ENCODE measurements at regions not wholly inside any gene's neighbourhood (a gene's known extent, or its start where the extent isn't known, plus 50 kb on each side); places are given as distances from the start of the nearest gene placed in this dataset.

DNA sequence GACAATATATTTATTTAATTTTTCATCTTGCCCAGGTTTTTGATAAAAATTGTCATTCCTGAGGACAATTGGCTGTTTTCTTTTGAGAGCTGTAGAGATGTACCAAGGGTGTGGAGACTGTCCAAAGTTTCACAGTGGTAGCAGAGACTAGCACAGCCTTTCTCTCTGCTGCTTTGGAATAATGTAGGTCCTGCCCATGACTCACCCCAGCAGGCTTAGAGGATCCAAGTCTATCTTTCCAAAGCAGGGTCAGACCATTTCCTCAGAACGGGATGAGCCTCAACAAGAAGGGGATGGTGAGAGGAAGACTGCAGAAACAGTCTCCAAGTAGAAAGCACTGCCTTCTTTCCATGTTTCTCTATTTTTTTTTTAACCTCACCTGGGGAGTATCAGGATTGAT lies 131.5 kb upstream of the RPL34 start:
- H3K9me3 ChIP-seq (replicated peaks; ENCODE audit: control insufficient read depth, insufficient read depth, low read length) = no peaks in the 10 kb centered on the region
- H3K4me1 ChIP-seq (ENCODE audit: control insufficient read depth, extremely low read depth, insufficient read depth, low read length) = no peaks in the 10 kb centered on the region
- H3K79me2 ChIP-seq (ENCODE audit: control insufficient read depth, insufficient read depth, low read length) = no peaks in the 10 kb centered on the region
- POLR2A ChIA-PET = no interaction called here
- no peak overlapping the region for H3K4me2 ChIP-seq (ENCODE audit: insufficient read depth, low read length)
- H3K27me3 ChIP-seq (ENCODE audit: control insufficient read depth in 2 of 2, insufficient read depth in 2 of 2, low read length in 2 of 2) = no peaks in the 10 kb centered on the region
- no TSS peak for BruUV-seq (replicated peaks)
- FAIRE-seq (no peak), DNase-seq (ENCODE audit: low read depth, low spot score) (no peak)
- H3K9me1 ChIP-seq (replicated peaks; ENCODE audit: control insufficient read depth, extremely low read depth, insufficient read depth, low read length) = no peaks in the 10 kb centered on the region
- H3K9ac ChIP-seq (replicated peaks; ENCODE audit: extremely low read depth, insufficient read depth, low read length) = no peak overlapping the region
- no peak overlapping the region for H3K27ac ChIP-seq (ENCODE audit: insufficient read depth, low read depth, low read length)
- intact Hi-C loops (cut with micrococcal nuclease) = no loop called here
- no peaks in the 10 kb centered on the region for H3K36me3 ChIP-seq (ENCODE audit: control insufficient read depth in 2 of 2, extremely low read depth in 1 of 2, insufficient read depth in 2 of 2, low read length in 2 of 2)
- H3K4me3 ChIP-seq (replicated peaks in 1 of 3; ENCODE audit: insufficient read depth in 1 of 3, low read depth in 1 of 3, low read length in 3 of 3) = no peak overlapping the region
- no peaks in the 10 kb centered on the region for H4K20me1 ChIP-seq (replicated peaks; ENCODE audit: control insufficient read depth, extremely low read depth, insufficient read depth, low read length)
- CTCF ChIA-PET = interaction anchor here (1.3 to 1.5 kb wide), 2 partner anchors 8 to 470 kb away, joined by 3 read pairs; no protein-coding TSS in a partner anchor
- dilution Hi-C loops (cut with MboI; ENCODE audit: extremely low pct_ligation_motif_present, low sequenced_read_pairs) = no loop called here
- TF ChIP-seq, protein P1, sequence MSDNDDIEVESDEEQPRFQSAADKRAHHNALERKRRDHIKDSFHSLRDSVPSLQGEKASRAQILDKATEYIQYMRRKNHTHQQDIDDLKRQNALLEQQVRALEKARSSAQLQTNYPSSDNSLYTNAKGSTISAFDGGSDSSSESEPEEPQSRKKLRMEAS (IDR thresholded peaks at IDR 0.05; ENCODE audit: insufficient read depth, insufficient read length) = no peak
- no peak for TF ChIP-seq MYC (IDR thresholded peaks at IDR 0.05; ENCODE audit: low read depth, low read length)
- TF ChIP-seq POLR2A (IDR thresholded peaks at IDR 0.05; ENCODE audit: low read depth, low read length) = no peak
- TF ChIP-seq, protein P2, sequence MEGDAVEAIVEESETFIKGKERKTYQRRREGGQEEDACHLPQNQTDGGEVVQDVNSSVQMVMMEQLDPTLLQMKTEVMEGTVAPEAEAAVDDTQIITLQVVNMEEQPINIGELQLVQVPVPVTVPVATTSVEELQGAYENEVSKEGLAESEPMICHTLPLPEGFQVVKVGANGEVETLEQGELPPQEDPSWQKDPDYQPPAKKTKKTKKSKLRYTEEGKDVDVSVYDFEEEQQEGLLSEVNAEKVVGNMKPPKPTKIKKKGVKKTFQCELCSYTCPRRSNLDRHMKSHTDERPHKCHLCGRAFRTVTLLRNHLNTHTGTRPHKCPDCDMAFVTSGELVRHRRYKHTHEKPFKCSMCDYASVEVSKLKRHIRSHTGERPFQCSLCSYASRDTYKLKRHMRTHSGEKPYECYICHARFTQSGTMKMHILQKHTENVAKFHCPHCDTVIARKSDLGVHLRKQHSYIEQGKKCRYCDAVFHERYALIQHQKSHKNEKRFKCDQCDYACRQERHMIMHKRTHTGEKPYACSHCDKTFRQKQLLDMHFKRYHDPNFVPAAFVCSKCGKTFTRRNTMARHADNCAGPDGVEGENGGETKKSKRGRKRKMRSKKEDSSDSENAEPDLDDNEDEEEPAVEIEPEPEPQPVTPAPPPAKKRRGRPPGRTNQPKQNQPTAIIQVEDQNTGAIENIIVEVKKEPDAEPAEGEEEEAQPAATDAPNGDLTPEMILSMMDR (IDR thresholded peaks at IDR 0.05; ENCODE audit: extremely low read depth in 1 of 2, insufficient read depth in 1 of 2, low read depth in 1 of 2, low read length in 2 of 2) = no peak
- TF ChIP-seq FOS (IDR thresholded peaks at IDR 0.05; ENCODE audit: borderline replicate concordance, insufficient read depth, low read length) = no peak
- no peak for TF ChIP-seq EZH2 (IDR thresholded peaks at IDR 0.05; ENCODE audit: borderline replicate concordance, low read depth, low read length, severe bottlenecking)
- no peak for TF ChIP-seq POLR2AphosphoS5 (IDR thresholded peaks at IDR 0.05; ENCODE audit: insufficient read depth, low read depth, low read length)
- H2AFZ ChIP-seq (ENCODE audit: low read depth, low read length) = no peak overlapping the region

Measured in endothelial cell of umbilical vein (primary cell).